ENCODE measurements at regions not wholly inside any gene's neighbourhood (a gene's known extent, or its start where the extent isn't known, plus 50 kb on each side); places are given as distances from the start of the nearest gene placed in this dataset.

GRCh38 chr20:39717936-39718335 lies 755.8 kb downstream of the DHX35 start (continued):
- TF ChIP-seq REST (IDR thresholded peaks at IDR 0.05; ENCODE audit: unreplicated experiment) (no peak), ZNF331 (CRISPR knock-in tag; IDR thresholded peaks at IDR 0.05; ENCODE audit: low read depth) (no peak), CTCF (conservative IDR thresholded peaks at IDR 0.05; ENCODE audit: low read depth in 2 of 2) (no peak), EZH2 (IDR thresholded peaks at IDR 0.05; ENCODE audit: low read depth, unreplicated experiment) (no peak), CREB1 (CRISPR knock-in tag; IDR thresholded peaks at IDR 0.05; ENCODE audit: low read depth) (no peak), NANOG (IDR thresholded peaks at IDR 0.05; ENCODE audit: borderline replicate concordance) (no peak), ETS1 (IDR thresholded peaks at IDR 0.05) (no peak), ZNF114 (CRISPR knock-in tag; IDR thresholded peaks at IDR 0.05) (no peak), POLR2AphosphoS5 (IDR thresholded peaks at IDR 0.05; ENCODE audit: low read depth) (no peak)

- no peaks in the 10 kb centered on the region for H3K79me2 ChIP-seq (replicated peaks; ENCODE audit: insufficient read depth)
- H3K27ac Mint-ChIP-seq: no peak overlapping the region
- TF ChIP-seq JUNB (IDR thresholded peaks at IDR 0.05; ENCODE audit: unreplicated experiment) (no peak), CREB1 (CRISPR knock-in tag; IDR thresholded peaks at IDR 0.05; ENCODE audit: low read depth) (no peak), ZNF462 (CRISPR knock-in tag; IDR thresholded peaks at IDR 0.05) (no peak), ZNF114 (CRISPR knock-in tag; IDR thresholded peaks at IDR 0.05) (no peak)
Observed at GRCh38 chr20:39716796-39717341, 754.7 kb downstream of the DHX35 start.

More at GRCh38 chr20:39716796-39717341, 754.7 kb downstream of the DHX35 start:
- Histone ChIP-seq H2AFZ (no peak overlapping the region), H3K9me2 (ENCODE audit: insufficient read depth) (peaks cover 14% of the 10 kb centered on the region), H3K4me2 (no peak overlapping the region), H3K4me1 (ENCODE audit: insufficient read depth) (no peaks in the 10 kb centered on the region), H3K27ac (ENCODE audit: low read depth) (no peak overlapping the region), H3F3A (replicated peaks; ENCODE audit: low read depth) (no peaks in the 10 kb centered on the region), H3K4me3 (no peak overlapping the region), H4K20me1 (replicated peaks; ENCODE audit: insufficient read depth) (no peaks in the 10 kb centered on the region), H3K36me3 (ENCODE audit: insufficient read depth) (no peaks in the 10 kb centered on the region), H3K27me3 (ENCODE audit: insufficient read depth) (no peaks in the 10 kb centered on the region)
- H3K36me3 Mint-ChIP-seq (ENCODE audit: low read depth): no peaks in the 10 kb centered on the region; the same call in 1 of the 3 replicates
- no peak overlapping the region for H3K4me3 Mint-ChIP-seq
- DNase-seq (ENCODE audit: low spot score): no peak
- H3K4me1 Mint-ChIP-seq: no peaks in the 10 kb centered on the region
- no peaks in the 10 kb centered on the region for H3K27me3 Mint-ChIP-seq (ENCODE audit: insufficient read depth, low read depth, poor library complexity)
- H3K9me3 Mint-ChIP-seq: peaks cover 4% of the 10 kb centered on the region; the same call in 2 of the 3 replicates
- ATAC-seq: no peak
